WTC11 (cell line): ENCODE measurements at regions not wholly inside any gene's neighbourhood (a gene's known extent, or its start where the extent isn't known, plus 50 kb on each side); places are given as distances from the start of the nearest gene placed in this dataset.

Experiments used
- ATAC-seq: fragments of 200-7000 bp; cut with Tn5 transposase; 2 replicates; pipeline ENCODE4 v1.10.0; 2021; ENCODE audit warnings: mild to moderate bottlenecking, moderate library complexity
- CTCF ChIA-PET: fragments of 300-600 bp; sonication (Branson Sonifier 250); formaldehyde crosslinking; loops from one replicate; lab custom pipeline; 2021; ENCODE audit warnings: antibody characterized with exemption; lab: Charles Lee
- POLR2A ChIA-PET: fragments of 350-600 bp; sonication (Branson Sonifier 250); formaldehyde crosslinking; loops from one replicate; lab custom pipeline; 2021; ENCODE audit warnings: antibody characterized with exemption; lab: Charles Lee
- DNase-seq: peaks from one replicate; pipeline ENCODE4 v3.0.0; 2021; ENCODE audit warnings: low spot score
- H3K27ac Mint-ChIP-seq: 2 replicates; pipeline ENCODE4 v1.8.0; 2021; ENCODE audit warnings: mixed read lengths
- H3K27me3 Mint-ChIP-seq: 2 replicates; pipeline ENCODE4 v1.8.0; 2021; ENCODE audit warnings: low read depth, mild to moderate bottlenecking, moderate library complexity, mixed read lengths
- H3K36me3 Mint-ChIP-seq: 2 replicates; pipeline ENCODE4 v1.8.0; 2021; ENCODE audit warnings: mixed read lengths
- H3K4me1 Mint-ChIP-seq: 2 replicates; pipeline ENCODE4 v1.8.0; 2022; ENCODE audit warnings: mixed read lengths
- H3K4me3 Mint-ChIP-seq: 2 replicates; pipeline ENCODE4 v1.8.0; 2021; ENCODE audit warnings: mild to moderate bottlenecking, moderate library complexity, mixed read lengths
- H3K9me3 Mint-ChIP-seq: 2 replicates; pipeline ENCODE4 v1.8.0; 2021; ENCODE audit warnings: mixed read lengths
- FOXK1 ChIP-seq: sonication (generic); formaldehyde crosslinking; IDR thresholded peaks from 2 replicates; pipeline ENCODE4 v1.8.0; 2022; ENCODE audit warnings: mild to moderate bottlenecking, moderate library complexity, missing genetic modification reagents
- GABPB1 ChIP-seq: sonication (generic); formaldehyde crosslinking; IDR thresholded peaks from 2 replicates; pipeline ENCODE4 v1.8.1; 2023; ENCODE audit warnings: mild to moderate bottlenecking, missing genetic modification reagents
- GTF2I ChIP-seq: fragments of 250-450 bp; sonication (Bioruptor Pico); conservative IDR thresholded peaks from 2 replicates; pipeline ENCODE4 v1.4.0; 2021; ENCODE audit warnings: mild to moderate bottlenecking
- KAT7 ChIP-seq: sonication (generic); formaldehyde crosslinking; IDR thresholded peaks from 2 replicates; pipeline ENCODE4 v1.8.1; 2023; ENCODE audit warnings: missing genetic modification reagents, mild to moderate bottlenecking, borderline replicate concordance
- MYBL2 ChIP-seq: sonication (generic); formaldehyde crosslinking; IDR thresholded peaks from 2 replicates; pipeline ENCODE4 v1.8.1; 2023; ENCODE audit warnings: mild to moderate bottlenecking, moderate library complexity, missing genetic modification reagents
- PRRX2 ChIP-seq: fragments of 250-450 bp; sonication (Bioruptor Pico); IDR thresholded peaks from 2 replicates; pipeline ENCODE4 v1.8.0; 2021; ENCODE audit warnings: mild to moderate bottlenecking
- TEAD1 ChIP-seq: sonication (generic); formaldehyde crosslinking; IDR thresholded peaks from 2 replicates; pipeline ENCODE4 v1.8.0; 2022; ENCODE audit warnings: mild to moderate bottlenecking, missing genetic modification reagents
- TP53 ChIP-seq: sonication (generic); formaldehyde crosslinking; IDR thresholded peaks from 2 replicates; pipeline ENCODE4 v1.8.1; 2023; ENCODE audit warnings: mild to moderate bottlenecking, missing genetic modification reagents
- ZNF219 ChIP-seq: sonication (generic); formaldehyde crosslinking; IDR thresholded peaks from 2 replicates; pipeline ENCODE4 v1.8.0; 2023; ENCODE audit warnings: missing genetic modification reagents, mild to moderate bottlenecking, borderline replicate concordance
- ZNF317 ChIP-seq: sonication (generic); formaldehyde crosslinking; IDR thresholded peaks from 2 replicates; pipeline ENCODE4 v1.8.1; 2023; ENCODE audit warnings: low read depth, mild to moderate bottlenecking, moderate library complexity, missing genetic modification reagents, borderline replicate concordance
- ZNF423 ChIP-seq: fragments of 250-450 bp; sonication (Bioruptor Pico); IDR thresholded peaks from 2 replicates; pipeline ENCODE4 v2.1.2; 2022; ENCODE audit warnings: mild to moderate bottlenecking, moderate library complexity
- TF ChIP-seq, protein P1 (sequence below): sonication (generic); formaldehyde crosslinking; IDR thresholded peaks from 2 replicates; pipeline ENCODE4 v1.8.1; 2023; ENCODE audit warnings: mild to moderate bottlenecking, missing genetic modification reagents, borderline replicate concordance
- TF ChIP-seq, protein P2 (sequence below): sonication (generic); formaldehyde crosslinking; IDR thresholded peaks from 2 replicates; pipeline ENCODE4 v1.8.1; 2023; ENCODE audit warnings: mild to moderate bottlenecking, missing genetic modification reagents, moderate library complexity
- TF ChIP-seq, protein P3 (sequence below): sonication (generic); formaldehyde crosslinking; IDR thresholded peaks from 2 replicates; pipeline ENCODE4 v1.8.0; 2022; ENCODE audit warnings: mild to moderate bottlenecking, missing genetic modification reagents
- TF ChIP-seq, protein P4 (sequence below): sonication (generic); formaldehyde crosslinking; IDR thresholded peaks from 2 replicates; pipeline ENCODE4 v1.8.0; 2022; ENCODE audit warnings: mild to moderate bottlenecking, missing genetic modification reagents
- TF ChIP-seq, protein P5 (sequence below): sonication (generic); formaldehyde crosslinking; IDR thresholded peaks from 2 replicates; pipeline ENCODE4 v1.8.0; 2022; ENCODE audit warnings: mild to moderate bottlenecking, missing genetic modification reagents
- TF ChIP-seq, protein P6 (sequence below): sonication (generic); formaldehyde crosslinking; IDR thresholded peaks from 2 replicates; pipeline ENCODE4 v1.8.1; 2022; ENCODE audit warnings: mild to moderate bottlenecking, missing genetic modification reagents, moderate library complexity, borderline replicate concordance
- TF ChIP-seq, protein P7 (sequence below): sonication (generic); formaldehyde crosslinking; IDR thresholded peaks from 2 replicates; pipeline ENCODE4 v1.8.1; 2022; ENCODE audit warnings: mild to moderate bottlenecking, moderate library complexity, missing genetic modification reagents

DNA sequence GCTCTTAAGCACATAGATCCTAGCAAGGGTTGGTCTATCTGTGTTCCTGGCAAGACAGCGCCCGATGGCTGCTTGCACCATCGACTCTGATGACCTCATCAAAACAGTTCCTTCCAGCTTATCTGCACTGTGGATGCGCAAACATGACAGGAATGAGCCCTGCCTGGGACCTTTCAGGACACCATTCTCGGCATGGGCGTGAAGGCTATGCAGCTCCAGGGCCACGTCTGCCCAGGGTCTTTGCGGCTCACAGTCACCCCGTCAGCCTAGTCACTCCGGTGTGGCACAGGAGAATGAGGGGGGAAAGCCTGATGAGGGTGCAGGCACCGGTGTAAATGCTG, 147.8 kb upstream of the TWIST2 start:
- no peak for DNase-seq
- ChIA-PET POLR2A (interaction anchor here (0.5 kb wide), 1 partner anchor 863 kb away, joined by 4 read pairs; no protein-coding TSS in a partner anchor), CTCF (no interaction called here)
- H3K4me1 Mint-ChIP-seq = no peaks in the 10 kb centered on the region
- H3K4me3 Mint-ChIP-seq = no peak overlapping the region
- H3K9me3 Mint-ChIP-seq = peaks cover 5% of the 10 kb centered on the region
- no peak overlapping the region for H3K27ac Mint-ChIP-seq
- ATAC-seq = no peak
- H3K36me3 Mint-ChIP-seq = no peaks in the 10 kb centered on the region
- TF ChIP-seq, protein P1, sequence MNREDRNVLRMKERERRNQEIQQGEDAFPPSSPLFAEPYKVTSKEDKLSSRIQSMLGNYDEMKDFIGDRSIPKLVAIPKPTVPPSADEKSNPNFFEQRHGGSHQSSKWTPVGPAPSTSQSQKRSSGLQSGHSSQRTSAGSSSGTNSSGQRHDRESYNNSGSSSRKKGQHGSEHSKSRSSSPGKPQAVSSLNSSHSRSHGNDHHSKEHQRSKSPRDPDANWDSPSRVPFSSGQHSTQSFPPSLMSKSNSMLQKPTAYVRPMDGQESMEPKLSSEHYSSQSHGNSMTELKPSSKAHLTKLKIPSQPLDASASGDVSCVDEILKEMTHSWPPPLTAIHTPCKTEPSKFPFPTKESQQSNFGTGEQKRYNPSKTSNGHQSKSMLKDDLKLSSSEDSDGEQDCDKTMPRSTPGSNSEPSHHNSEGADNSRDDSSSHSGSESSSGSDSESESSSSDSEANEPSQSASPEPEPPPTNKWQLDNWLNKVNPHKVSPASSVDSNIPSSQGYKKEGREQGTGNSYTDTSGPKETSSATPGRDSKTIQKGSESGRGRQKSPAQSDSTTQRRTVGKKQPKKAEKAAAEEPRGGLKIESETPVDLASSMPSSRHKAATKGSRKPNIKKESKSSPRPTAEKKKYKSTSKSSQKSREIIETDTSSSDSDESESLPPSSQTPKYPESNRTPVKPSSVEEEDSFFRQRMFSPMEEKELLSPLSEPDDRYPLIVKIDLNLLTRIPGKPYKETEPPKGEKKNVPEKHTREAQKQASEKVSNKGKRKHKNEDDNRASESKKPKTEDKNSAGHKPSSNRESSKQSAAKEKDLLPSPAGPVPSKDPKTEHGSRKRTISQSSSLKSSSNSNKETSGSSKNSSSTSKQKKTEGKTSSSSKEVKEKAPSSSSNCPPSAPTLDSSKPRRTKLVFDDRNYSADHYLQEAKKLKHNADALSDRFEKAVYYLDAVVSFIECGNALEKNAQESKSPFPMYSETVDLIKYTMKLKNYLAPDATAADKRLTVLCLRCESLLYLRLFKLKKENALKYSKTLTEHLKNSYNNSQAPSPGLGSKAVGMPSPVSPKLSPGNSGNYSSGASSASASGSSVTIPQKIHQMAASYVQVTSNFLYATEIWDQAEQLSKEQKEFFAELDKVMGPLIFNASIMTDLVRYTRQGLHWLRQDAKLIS (CRISPR knock-in tag) = no peak
- TF ChIP-seq KAT7 (CRISPR knock-in tag) (no peak), PRRX2 (CRISPR knock-in tag) (no peak), ZNF423 (CRISPR knock-in tag) (no peak), TEAD1 (CRISPR knock-in tag) (no peak), GTF2I (CRISPR knock-in tag) (no peak)
- TF ChIP-seq, protein P2, sequence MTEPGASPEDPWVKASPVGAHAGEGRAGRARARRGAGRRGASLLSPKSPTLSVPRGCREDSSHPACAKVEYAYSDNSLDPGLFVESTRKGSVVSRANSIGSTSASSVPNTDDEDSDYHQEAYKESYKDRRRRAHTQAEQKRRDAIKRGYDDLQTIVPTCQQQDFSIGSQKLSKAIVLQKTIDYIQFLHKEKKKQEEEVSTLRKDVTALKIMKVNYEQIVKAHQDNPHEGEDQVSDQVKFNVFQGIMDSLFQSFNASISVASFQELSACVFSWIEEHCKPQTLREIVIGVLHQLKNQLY (CRISPR knock-in tag) = no peak
- H3K27me3 Mint-ChIP-seq = no peaks in the 10 kb centered on the region

DNA sequence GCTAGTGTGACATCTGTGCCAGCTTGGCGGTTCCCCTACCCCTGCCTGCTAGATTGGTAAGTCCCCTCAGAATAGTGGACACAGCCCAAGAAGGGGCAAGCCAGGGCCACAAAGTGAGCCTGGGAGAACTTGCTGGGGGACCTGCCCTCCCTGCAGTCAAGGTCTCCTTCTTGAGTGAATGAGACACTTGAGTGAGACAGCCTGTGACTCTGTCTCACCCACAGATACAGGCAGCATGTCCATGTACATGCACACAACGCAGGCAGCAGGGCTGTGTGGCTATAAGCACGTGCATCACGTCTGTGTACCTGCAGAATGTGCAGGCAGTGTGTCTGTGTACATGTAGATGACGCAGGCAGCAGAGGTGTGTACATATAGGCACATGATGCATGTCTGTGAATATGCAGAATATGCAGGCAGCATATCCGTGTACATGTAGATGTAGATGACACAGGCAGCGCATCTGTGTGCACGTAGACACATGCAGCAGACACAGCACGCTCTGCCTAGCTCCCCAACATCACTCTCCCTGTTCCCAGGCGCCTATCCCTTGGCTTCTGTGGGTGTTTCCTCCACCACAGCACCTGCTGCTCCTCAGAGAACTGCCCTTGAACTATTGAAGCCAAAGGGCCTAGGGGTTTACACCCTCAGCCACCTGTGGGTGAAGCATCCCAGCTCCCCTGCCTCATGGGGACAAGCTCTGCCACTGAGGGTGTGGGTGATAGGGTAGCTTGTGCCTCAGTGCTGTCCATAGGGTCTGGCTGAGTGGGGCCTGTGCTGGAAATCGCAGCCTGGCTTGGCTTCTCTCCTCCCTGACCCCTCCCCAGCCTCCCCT, 147.2 kb upstream of the TWIST2 start:
- Mint-ChIP-seq H3K9me3 (peaks cover 5% of the 10 kb centered on the region), H3K4me1 (no peaks in the 10 kb centered on the region), H3K4me3 (no peak overlapping the region), H3K27ac (no peak overlapping the region), H3K36me3 (no peaks in the 10 kb centered on the region), H3K27me3 (no peaks in the 10 kb centered on the region)
- ChIA-PET POLR2A (interaction anchor here (0.5 kb wide), 1 partner anchor 864 kb away, joined by 4 read pairs; no protein-coding TSS in a partner anchor), CTCF (no interaction called here)
- ATAC-seq (no peak), DNase-seq (no peak)
- TF ChIP-seq, protein P3, sequence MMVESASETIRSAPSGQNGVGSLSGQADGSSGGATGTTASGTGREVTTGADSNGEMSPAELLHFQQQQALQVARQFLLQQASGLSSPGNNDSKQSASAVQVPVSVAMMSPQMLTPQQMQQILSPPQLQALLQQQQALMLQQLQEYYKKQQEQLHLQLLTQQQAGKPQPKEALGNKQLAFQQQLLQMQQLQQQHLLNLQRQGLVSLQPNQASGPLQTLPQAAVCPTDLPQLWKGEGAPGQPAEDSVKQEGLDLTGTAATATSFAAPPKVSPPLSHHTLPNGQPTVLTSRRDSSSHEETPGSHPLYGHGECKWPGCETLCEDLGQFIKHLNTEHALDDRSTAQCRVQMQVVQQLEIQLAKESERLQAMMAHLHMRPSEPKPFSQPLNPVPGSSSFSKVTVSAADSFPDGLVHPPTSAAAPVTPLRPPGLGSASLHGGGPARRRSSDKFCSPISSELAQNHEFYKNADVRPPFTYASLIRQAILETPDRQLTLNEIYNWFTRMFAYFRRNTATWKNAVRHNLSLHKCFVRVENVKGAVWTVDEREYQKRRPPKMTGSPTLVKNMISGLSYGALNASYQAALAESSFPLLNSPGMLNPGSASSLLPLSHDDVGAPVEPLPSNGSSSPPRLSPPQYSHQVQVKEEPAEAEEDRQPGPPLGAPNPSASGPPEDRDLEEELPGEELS (CRISPR knock-in tag) = no peak
- TF ChIP-seq MYBL2 (CRISPR knock-in tag) (no peak), ZNF317 (CRISPR knock-in tag) (no peak)
- TF ChIP-seq, protein P4, sequence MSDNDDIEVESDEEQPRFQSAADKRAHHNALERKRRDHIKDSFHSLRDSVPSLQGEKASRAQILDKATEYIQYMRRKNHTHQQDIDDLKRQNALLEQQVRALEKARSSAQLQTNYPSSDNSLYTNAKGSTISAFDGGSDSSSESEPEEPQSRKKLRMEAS (CRISPR knock-in tag) = no peak

DNA sequence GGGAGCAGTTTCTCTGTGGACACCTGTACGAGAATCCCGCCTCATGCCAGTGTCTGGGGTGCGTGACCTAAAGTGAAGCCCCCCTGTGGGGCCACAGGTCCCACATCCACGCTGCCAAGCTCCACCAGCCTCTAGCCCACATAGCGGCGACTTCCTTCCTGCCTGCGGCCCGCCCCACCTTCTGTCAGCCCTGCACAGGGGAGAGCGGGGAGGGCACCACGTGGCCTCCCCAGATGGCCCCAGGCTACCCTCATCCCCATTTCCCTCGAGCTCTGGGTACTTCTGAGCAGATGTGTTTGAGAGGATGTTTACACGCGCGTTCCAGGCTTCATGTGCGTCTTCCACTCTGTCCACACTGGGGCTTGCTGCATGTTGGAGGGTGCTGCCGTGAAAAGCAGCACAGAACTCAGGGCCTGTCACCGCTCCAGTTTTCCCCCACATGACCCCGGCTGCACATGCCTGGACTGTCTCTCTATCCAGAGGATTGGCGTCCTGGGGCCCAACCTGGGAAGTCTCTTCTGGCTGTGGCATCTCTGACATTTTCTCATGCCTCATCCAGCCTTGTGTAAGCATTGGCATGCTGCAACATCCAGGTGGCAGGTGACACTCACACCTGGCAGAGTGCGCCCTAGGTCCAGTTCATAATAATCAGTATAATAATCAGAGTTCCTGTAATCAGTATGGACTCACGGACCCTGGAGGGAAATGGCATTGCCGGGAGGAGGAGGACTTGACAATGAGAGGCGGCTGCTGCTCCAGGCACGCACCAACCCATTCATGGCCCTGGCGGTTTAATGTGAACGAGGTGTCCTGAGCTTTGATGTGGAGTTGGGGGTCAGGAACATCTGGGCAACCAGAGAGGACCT, 146.3 kb upstream of the TWIST2 start:
- DNase-seq = no peak
- CTCF ChIA-PET = no interaction called here

More for the DNA sequence above, 146.3 kb upstream of the TWIST2 start:
- TF ChIP-seq TP53 (CRISPR knock-in tag) = no peak
- no peak for TF ChIP-seq GABPB1 (CRISPR knock-in tag)
- TF ChIP-seq, protein P5, sequence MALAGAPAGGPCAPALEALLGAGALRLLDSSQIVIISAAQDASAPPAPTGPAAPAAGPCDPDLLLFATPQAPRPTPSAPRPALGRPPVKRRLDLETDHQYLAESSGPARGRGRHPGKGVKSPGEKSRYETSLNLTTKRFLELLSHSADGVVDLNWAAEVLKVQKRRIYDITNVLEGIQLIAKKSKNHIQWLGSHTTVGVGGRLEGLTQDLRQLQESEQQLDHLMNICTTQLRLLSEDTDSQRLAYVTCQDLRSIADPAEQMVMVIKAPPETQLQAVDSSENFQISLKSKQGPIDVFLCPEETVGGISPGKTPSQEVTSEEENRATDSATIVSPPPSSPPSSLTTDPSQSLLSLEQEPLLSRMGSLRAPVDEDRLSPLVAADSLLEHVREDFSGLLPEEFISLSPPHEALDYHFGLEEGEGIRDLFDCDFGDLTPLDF = no peak
- TF ChIP-seq, protein P6, sequence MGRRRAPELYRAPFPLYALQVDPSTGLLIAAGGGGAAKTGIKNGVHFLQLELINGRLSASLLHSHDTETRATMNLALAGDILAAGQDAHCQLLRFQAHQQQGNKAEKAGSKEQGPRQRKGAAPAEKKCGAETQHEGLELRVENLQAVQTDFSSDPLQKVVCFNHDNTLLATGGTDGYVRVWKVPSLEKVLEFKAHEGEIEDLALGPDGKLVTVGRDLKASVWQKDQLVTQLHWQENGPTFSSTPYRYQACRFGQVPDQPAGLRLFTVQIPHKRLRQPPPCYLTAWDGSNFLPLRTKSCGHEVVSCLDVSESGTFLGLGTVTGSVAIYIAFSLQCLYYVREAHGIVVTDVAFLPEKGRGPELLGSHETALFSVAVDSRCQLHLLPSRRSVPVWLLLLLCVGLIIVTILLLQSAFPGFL (CRISPR knock-in tag) = no peak
- TF ChIP-seq, protein P7, sequence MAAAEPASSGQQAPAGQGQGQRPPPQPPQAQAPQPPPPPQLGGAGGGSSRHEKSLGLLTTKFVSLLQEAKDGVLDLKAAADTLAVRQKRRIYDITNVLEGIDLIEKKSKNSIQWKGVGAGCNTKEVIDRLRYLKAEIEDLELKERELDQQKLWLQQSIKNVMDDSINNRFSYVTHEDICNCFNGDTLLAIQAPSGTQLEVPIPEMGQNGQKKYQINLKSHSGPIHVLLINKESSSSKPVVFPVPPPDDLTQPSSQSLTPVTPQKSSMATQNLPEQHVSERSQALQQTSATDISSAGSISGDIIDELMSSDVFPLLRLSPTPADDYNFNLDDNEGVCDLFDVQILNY (CRISPR knock-in tag) = no peak
- no peak for TF ChIP-seq ZNF219
- TF ChIP-seq FOXK1 (CRISPR knock-in tag) = no peak
- no peaks in the 10 kb centered on the region for H3K36me3 Mint-ChIP-seq
- no peaks in the 10 kb centered on the region for H3K27me3 Mint-ChIP-seq
- no peaks in the 10 kb centered on the region for H3K4me1 Mint-ChIP-seq
- H3K27ac Mint-ChIP-seq = no peak overlapping the region; the same call in 1 of the 2 replicates
- no peak overlapping the region for H3K4me3 Mint-ChIP-seq
- ATAC-seq = no peak
- H3K9me3 Mint-ChIP-seq = peaks cover 5% of the 10 kb centered on the region
- POLR2A ChIA-PET = no interaction called here
